ENCODE measurements at regions not wholly inside any gene's neighbourhood (a gene's known extent, or its start where the extent isn't known, plus 50 kb on each side); places are given as distances from the start of the nearest gene placed in this dataset.

DNA sequence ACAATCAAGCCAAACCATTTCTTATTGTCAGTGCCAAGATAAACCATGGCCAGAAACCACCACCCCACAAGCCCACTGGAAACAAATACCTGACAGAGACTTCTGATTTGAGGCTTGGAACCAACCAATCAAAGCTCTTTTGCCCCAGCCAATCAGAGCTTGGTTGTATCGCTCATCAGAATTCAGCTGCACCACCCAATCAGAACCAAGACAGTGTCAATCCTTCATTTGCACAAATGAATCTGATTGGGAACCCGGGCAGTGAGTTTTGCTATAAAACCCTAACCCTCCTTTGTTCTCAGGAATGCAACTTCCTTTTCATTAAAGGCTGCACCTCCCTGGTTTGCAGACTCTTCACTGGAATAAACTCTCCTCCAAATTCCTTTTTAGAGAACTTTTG lies 87.4 kb downstream of the ELAPOR2 start:
- TF ChIP-seq, protein P1, sequence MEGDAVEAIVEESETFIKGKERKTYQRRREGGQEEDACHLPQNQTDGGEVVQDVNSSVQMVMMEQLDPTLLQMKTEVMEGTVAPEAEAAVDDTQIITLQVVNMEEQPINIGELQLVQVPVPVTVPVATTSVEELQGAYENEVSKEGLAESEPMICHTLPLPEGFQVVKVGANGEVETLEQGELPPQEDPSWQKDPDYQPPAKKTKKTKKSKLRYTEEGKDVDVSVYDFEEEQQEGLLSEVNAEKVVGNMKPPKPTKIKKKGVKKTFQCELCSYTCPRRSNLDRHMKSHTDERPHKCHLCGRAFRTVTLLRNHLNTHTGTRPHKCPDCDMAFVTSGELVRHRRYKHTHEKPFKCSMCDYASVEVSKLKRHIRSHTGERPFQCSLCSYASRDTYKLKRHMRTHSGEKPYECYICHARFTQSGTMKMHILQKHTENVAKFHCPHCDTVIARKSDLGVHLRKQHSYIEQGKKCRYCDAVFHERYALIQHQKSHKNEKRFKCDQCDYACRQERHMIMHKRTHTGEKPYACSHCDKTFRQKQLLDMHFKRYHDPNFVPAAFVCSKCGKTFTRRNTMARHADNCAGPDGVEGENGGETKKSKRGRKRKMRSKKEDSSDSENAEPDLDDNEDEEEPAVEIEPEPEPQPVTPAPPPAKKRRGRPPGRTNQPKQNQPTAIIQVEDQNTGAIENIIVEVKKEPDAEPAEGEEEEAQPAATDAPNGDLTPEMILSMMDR (IDR thresholded peaks at IDR 0.05): no peak
- TF ChIP-seq ZFX (IDR thresholded peaks at IDR 0.05; ENCODE audit: borderline replicate concordance): no peak
